ENCODE measurements at regions not wholly inside any gene's neighbourhood (a gene's known extent, or its start where the extent isn't known, plus 50 kb on each side); places are given as distances from the start of the nearest gene placed in this dataset.

- no peak for TF ChIP-seq GABPA (IDR thresholded peaks at IDR 0.05; ENCODE audit: low read depth)
- no peak for TF ChIP-seq CTCF (IDR thresholded peaks at IDR 0.05; ENCODE audit: insufficient read depth, low read length)
- TF ChIP-seq POLR2AphosphoS5 (IDR thresholded peaks at IDR 0.05; ENCODE audit: low read depth) = no peak
Measured at GRCh38 chr5:144896473-144896872, 725.8 kb downstream of the KCTD16 start.
